GM12872 (cell line): ENCODE measurements at regions not wholly inside any gene's neighbourhood (a gene's known extent, or its start where the extent isn't known, plus 50 kb on each side); places are given as distances from the start of the nearest gene placed in this dataset.

Experiments
- TF ChIP-seq, protein P1 (sequence below): IDR thresholded peaks from 3 replicates; pipeline ENCODE4 v1.5.1; 2011; ENCODE audit warnings: low read depth, mild to moderate bottlenecking, low read length, moderate library complexity; ENCODE audit not compliant: insufficient read depth

DNA sequence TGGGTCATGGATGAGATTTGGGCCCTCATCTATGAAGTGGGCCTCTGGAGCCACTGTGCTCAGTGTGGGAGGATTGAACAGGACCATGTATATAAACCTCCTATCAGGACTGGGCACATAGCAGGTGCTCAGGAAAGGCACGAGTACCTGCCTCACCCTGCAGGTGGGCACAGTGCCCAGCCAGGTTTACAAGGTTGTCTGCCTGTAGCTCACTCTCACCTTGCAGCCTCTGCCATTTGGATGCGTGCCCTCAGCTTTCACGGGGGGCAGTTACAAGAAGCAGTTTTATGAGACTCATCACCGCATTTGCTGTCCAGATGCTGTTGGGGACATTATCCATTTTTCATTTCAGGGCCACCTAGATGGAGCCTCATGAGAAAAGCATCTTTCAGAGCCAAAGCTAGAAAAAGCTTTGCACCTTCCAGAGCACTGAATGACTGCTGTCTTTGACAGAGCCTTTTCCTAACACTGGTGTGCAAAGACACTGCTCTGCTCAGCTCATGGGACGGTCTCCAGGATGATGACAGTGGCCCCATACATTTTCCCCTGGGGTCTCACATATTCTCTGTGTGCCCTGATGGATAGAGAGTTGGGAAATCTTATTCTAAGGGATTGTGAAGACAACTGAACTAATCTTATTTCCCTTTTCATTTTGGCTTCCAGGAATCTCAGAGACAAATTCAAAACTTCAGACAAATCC, 327.5 kb upstream of the RTL1 start:
- TF ChIP-seq, protein P1, sequence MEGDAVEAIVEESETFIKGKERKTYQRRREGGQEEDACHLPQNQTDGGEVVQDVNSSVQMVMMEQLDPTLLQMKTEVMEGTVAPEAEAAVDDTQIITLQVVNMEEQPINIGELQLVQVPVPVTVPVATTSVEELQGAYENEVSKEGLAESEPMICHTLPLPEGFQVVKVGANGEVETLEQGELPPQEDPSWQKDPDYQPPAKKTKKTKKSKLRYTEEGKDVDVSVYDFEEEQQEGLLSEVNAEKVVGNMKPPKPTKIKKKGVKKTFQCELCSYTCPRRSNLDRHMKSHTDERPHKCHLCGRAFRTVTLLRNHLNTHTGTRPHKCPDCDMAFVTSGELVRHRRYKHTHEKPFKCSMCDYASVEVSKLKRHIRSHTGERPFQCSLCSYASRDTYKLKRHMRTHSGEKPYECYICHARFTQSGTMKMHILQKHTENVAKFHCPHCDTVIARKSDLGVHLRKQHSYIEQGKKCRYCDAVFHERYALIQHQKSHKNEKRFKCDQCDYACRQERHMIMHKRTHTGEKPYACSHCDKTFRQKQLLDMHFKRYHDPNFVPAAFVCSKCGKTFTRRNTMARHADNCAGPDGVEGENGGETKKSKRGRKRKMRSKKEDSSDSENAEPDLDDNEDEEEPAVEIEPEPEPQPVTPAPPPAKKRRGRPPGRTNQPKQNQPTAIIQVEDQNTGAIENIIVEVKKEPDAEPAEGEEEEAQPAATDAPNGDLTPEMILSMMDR = no peak

DNA sequence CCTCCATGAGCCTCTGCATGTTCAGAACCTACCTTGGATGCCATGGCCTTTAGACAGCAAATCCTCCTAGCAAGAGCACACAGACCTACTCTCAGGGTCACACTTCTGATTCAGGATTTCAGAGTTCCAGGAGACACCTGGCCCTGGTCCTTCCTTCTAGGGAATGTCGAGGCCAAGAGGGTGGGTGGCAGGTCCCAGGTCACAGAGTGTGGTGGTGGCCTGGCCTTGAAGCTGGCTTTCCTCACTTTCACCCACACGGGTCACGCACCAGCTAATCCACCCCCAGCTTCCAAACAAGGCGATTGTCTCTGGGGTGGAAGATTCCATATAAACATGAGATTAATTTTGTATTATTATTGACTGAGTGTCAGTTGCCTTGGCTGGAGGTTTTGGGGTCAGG, 328.3 kb upstream of the RTL1 start:
- TF ChIP-seq, protein P1 = no peak

DNA sequence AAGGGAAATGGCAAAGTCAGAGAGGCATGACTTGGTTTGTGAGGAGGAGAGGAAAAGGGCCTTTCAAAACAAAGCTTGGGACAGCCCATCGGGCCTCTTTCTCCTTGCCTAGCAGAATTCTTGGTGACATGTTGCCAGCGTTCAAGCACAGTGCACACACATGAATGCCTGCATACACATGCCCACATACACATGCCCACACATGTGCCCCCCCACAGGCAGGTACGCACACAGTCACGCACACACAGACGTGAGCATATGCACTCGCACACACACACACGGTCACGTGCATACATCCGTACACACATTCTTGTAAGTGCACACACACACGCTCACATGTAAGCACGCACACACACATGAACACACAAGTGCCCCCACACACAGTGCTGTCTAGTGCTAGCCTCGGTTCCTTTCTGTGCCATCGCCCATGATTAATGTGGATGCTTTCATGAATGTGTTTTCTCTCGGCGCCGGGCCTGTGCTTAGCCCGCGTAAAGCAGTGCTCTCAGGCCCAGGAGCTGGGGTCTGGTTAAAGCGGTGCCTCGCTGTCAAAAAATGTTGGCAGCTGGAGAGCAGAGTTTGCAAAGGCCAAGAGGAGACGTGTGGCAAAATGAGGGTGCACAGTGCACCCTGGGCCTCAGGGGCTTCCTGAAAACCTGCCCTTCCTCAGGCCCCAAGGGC, 328.8 kb upstream of the DIO3 start:
- TF ChIP-seq, protein P1 = no peak

DNA sequence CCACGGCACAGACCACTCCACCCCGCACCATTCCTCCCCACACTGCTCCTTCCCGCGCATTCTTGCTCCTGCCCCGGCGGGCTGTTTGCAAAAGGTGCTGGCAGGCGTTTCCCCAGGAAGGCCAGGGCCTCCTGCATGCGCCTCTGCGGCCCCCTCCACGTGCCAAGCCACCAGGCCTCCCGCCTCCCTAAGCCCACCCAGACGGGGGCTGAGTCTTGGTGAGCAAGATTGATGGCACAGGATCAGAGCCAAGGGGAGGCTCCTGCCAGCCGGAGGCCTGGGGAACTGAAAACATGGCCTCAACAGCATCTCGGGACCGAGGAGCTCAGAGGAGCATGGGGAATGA, 328.3 kb upstream of the DIO3 start:
- TF ChIP-seq, protein P1 = no peak

DNA sequence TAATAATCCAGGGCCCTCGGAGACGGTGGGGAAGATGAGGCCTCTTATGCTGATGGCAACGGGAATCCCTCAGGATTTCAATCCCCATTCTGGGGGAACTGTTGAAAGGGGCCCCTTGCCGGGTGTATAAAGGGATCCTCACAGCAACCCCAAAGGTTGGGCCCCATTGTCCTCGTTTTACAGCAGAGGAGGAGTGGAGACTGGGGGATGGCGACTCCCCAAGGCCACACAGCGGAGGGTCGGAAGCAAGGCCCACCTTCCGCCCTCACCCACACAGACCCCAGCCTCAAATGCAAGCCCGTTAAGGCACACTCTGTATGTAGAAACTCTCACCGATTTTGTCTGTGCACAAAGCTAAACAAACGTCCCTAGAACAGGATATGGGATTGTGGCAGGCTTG, 327.9 kb upstream of the DIO3 start:
- TF ChIP-seq, protein P1 = no peak

DNA sequence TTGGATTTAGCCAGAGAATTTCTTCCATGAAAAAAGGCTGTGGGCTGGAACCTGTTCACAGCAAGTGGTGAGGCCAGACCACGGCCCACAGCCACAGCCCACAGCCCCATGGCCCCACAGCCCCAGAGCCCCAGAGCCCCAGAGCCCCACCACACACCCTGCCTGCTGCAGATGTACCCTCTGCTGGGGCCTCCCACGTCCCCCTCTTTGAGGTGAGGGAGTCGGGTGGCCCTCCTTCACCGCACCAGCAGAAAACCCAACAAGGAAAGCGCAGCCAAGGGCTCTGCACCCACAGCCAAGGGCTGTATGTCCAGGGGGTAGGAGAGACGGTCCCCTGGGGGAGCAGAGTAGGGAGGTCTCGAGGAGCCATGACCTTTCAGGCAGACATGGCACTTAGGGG, 327.5 kb upstream of the DIO3 start:
- TF ChIP-seq, protein P1 = no peak

DNA sequence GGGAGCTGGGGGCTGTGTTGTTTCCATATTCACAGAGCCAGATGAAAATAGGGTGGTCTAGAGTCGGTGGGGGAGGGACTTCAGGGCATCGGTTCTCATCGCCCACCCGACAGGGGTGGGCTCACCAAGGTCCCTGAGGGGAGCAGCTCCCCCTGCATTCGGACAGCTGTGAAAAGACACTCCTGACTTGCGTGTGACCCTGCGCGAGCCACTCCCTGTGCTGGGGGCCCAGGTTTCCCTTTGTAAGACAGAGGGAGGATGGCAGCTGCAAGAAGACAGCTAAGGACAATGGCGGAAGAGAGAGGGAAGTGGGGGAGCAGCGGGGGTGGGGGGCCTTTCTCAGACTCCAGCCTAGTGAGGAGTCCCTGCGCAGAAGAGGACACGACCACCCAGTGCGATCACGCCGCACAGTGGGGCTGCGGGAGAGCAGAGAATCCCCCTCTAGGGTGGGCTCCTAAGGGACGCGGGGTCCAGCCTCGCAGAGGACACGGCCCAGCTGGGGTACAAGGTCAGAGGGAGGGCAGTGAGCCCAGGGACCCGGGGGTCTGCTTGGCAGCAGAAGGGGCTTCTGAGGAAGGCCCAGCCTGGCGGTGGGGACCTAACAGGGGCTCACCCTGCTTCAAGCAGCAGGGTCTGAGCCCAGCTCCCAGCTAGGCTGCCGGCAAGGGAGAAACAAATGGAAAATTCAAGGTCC, 326.9 kb upstream of the DIO3 start:
- TF ChIP-seq, protein P1 = no peak
